SU-DHL-6 (cell line): ENCODE measurements at regions not wholly inside any gene's neighbourhood (a gene's known extent, or its start where the extent isn't known, plus 50 kb on each side); places are given as distances from the start of the nearest gene placed in this dataset.

Experiments used
- H2AFZ ChIP-seq: fragments of 200-600 bp; sonication (generic); 2 replicates; pipeline ENCODE4 v1.6.1; 2014; ENCODE audit warnings: low read depth, mild to moderate bottlenecking, moderate library complexity, mixed read lengths, antibody characterized with exemption, low read length; ENCODE audit not compliant: severe bottlenecking
- H3F3A ChIP-seq: fragments of 200-600 bp; shearing (Covaris generic); 2 replicates; pipeline ENCODE4 v1.6.0; 2016; ENCODE audit warnings: antibody characterized with exemption, mild to moderate bottlenecking; ENCODE audit not compliant: insufficient read depth
- H3K27ac ChIP-seq: fragments of 200-600 bp; sonication (generic); 2 replicates; pipeline ENCODE4 v1.5.1; 2016; ENCODE audit warnings: low read depth, mild to moderate bottlenecking, low read length, moderate library complexity, mixed read lengths
- H3K27me3 ChIP-seq: fragments of 200-600 bp; sonication (generic), shearing (Covaris generic); 2 replicates; pipeline ENCODE4 v1.6.0; 2014; ENCODE audit warnings: mild to moderate bottlenecking, low read length
- H3K36me3 ChIP-seq: fragments of 200-600 bp; sonication (generic); 2 replicates; pipeline ENCODE4 v1.6.1; 2014; ENCODE audit warnings: mild to moderate bottlenecking, low read length, mixed read lengths
- H3K4me2 ChIP-seq: fragments of 300-600, 200-600 bp; shearing (Covaris generic), sonication (generic); 2 replicates; pipeline ENCODE4 v1.6.0; 2014; ENCODE audit warnings: low read length, low read depth, mild to moderate bottlenecking; ENCODE audit not compliant: poor library complexity, severe bottlenecking
- H3K4me3 ChIP-seq: fragments of 200-600 bp; sonication (generic); 2 replicates; pipeline ENCODE4 v1.5.1; 2014; ENCODE audit warnings: antibody characterized with exemption, low read length, mild to moderate bottlenecking, mixed read lengths; ENCODE audit not compliant: insufficient read depth, poor library complexity, severe bottlenecking
- H3K79me2 ChIP-seq: fragments of 200-600 bp; sonication (generic); 2 replicates; pipeline ENCODE4 v1.6.1; 2014; ENCODE audit warnings: mild to moderate bottlenecking, low read length, moderate library complexity; ENCODE audit not compliant: insufficient read depth
- H3K9ac ChIP-seq: fragments of 200-600 bp; sonication (generic); 2 replicates; pipeline ENCODE4 v1.7.0; 2014; ENCODE audit warnings: mild to moderate bottlenecking, low read length
- H3K9me2 ChIP-seq: fragments of 200-600 bp; sonication (generic); replicated peaks from 2 replicates; pipeline ENCODE4 v1.6.1; 2014; ENCODE audit warnings: low read length; ENCODE audit not compliant: insufficient read depth
- H3K9me3 ChIP-seq: fragments of 200-600 bp; sonication (generic); 2 replicates; pipeline ENCODE4 v1.6.1; 2014; ENCODE audit warnings: low read length, mixed read lengths; ENCODE audit not compliant: insufficient read depth
- H4K20me1 ChIP-seq: fragments of 200-600 bp; sonication (generic); 2 replicates; pipeline ENCODE4 v1.6.1; 2014; ENCODE audit warnings: low read depth, mild to moderate bottlenecking, antibody characterized with exemption, low read length, moderate library complexity, mixed read lengths
- CTCF ChIP-seq: fragments of 200-600 bp; sonication (generic); IDR thresholded peaks from one replicate; pipeline ENCODE4 v1.5.1; 2017; ENCODE audit warnings: antibody characterized with exemption, mild to moderate bottlenecking, low read length, moderate library complexity; ENCODE audit not compliant: insufficient read depth, poor library complexity, severe bottlenecking
- EZH2phosphoT487 ChIP-seq: fragments of 200-600 bp; sonication (generic), shearing (Covaris generic); conservative IDR thresholded peaks from 2 replicates; pipeline ENCODE4 v1.6.1; 2018; ENCODE audit warnings: mild to moderate bottlenecking, antibody characterized with exemption, low read length, moderate library complexity, mixed read lengths

- Histone ChIP-seq H3K9me3 (no peaks in the 10 kb centered on the region), H3K9ac (no peak overlapping the region), H3K9me2 (no peaks in the 10 kb centered on the region), H3K27ac (no peak overlapping the region), H3K4me2 (no peak overlapping the region), H3F3A (no peaks in the 10 kb centered on the region), H3K27me3 (no peaks in the 10 kb centered on the region), H3K36me3 (no peaks in the 10 kb centered on the region), H4K20me1 (no peaks in the 10 kb centered on the region), H3K4me3 (no peak overlapping the region), H2AFZ (no peak overlapping the region), H3K79me2 (no peaks in the 10 kb centered on the region)
- TF ChIP-seq EZH2phosphoT487 (no peak), CTCF (no peak)
Observed at GRCh38 chr5:109989994-109990722, 300.4 kb downstream of the MAN2A1 start.

GRCh38 chr5:109990723-109991359 is 301.1 kb downstream of the MAN2A1 start:
- Histone ChIP-seq H3K9ac (no peak overlapping the region), H3K27ac (no peak overlapping the region), H3K9me2 (no peaks in the 10 kb centered on the region), H3K4me2 (no peak overlapping the region), H3F3A (no peaks in the 10 kb centered on the region), H3K9me3 (no peaks in the 10 kb centered on the region), H2AFZ (no peak overlapping the region), H3K36me3 (no peaks in the 10 kb centered on the region), H3K79me2 (no peaks in the 10 kb centered on the region), H4K20me1 (no peaks in the 10 kb centered on the region), H3K27me3 (no peaks in the 10 kb centered on the region), H3K4me3 (no peak overlapping the region)
- no peak for TF ChIP-seq CTCF

GRCh38 chr5:109992264-109992915 is 302.7 kb downstream of the MAN2A1 start:
- H2AFZ ChIP-seq, result no peak overlapping the region
- H3K9ac ChIP-seq, result no peak overlapping the region
- TF ChIP-seq EZH2phosphoT487 (no peak), CTCF (no peak)
- H4K20me1 ChIP-seq, result no peaks in the 10 kb centered on the region
- H3K9me2 ChIP-seq, result no peaks in the 10 kb centered on the region
- no peaks in the 10 kb centered on the region for H3F3A ChIP-seq
- no peaks in the 10 kb centered on the region for H3K9me3 ChIP-seq
- no peaks in the 10 kb centered on the region for H3K79me2 ChIP-seq
- H3K4me2 ChIP-seq, result no peak overlapping the region
- no peak overlapping the region for H3K4me3 ChIP-seq
- H3K27ac ChIP-seq, result no peak overlapping the region
- no peaks in the 10 kb centered on the region for H3K36me3 ChIP-seq
- no peaks in the 10 kb centered on the region for H3K27me3 ChIP-seq
